NCI-H128 (cell line): ENCODE measurements at regions not wholly inside any gene's neighbourhood (a gene's known extent, or its start where the extent isn't known, plus 50 kb on each side); places are given as distances from the start of the nearest gene placed in this dataset.
"Not testable (repeated sequence)": the region's sequence is repeated elsewhere in the genome, so short reads cannot be mapped to it uniquely, and the experiment has no call there.

Experiments used
- DNase-seq: peaks from one replicate; lab custom pipeline; 2025; ENCODE audit not compliant: unreplicated experiment; lab: John Stamatoyannopoulos, UW

- no peak for DNase-seq
Observed at GRCh38 chr7:114182837-114183236, 231.8 kb upstream of the FOXP2 start.

GRCh38 chr7:114181280-114181679 is 233.3 kb upstream of the FOXP2 start:
- no peak for DNase-seq

- DNase-seq, result no peak
Observed at GRCh38 chr7:114180556-114181266, 233.9 kb upstream of the FOXP2 start.

GRCh38 chr7:114175125-114175524 is 239.5 kb upstream of the FOXP2 start:
- DNase-seq, result no peak

GRCh38 chr7:114173170-114173890 is 241.3 kb upstream of the FOXP2 start:
- no peak for DNase-seq

GRCh38 chr7:114169389-114169788 is 245.2 kb upstream of the FOXP2 start:
- not testable (repeated sequence) for DNase-seq

- no peak for DNase-seq
Observed at GRCh38 chr7:114160925-114161324, 242.1 kb upstream of the PPP1R3A start.

GRCh38 chr7:114158854-114159253 is 240.0 kb upstream of the PPP1R3A start:
- no peak for DNase-seq

GRCh38 chr7:114158275-114158674 is 239.5 kb upstream of the PPP1R3A start:
- DNase-seq, result no peak

GRCh38 chr7:114156178-114156577 is 237.4 kb upstream of the PPP1R3A start:
- no peak for DNase-seq

GRCh38 chr7:114155116-114156110 is 236.6 kb upstream of the PPP1R3A start:
- DNase-seq, result no peak

- no peak for DNase-seq
Observed at GRCh38 chr7:114153700-114154099, 234.9 kb upstream of the PPP1R3A start.

GRCh38 chr7:114152314-114152938 is 233.6 kb upstream of the PPP1R3A start:
- no peak for DNase-seq

- no peak for DNase-seq
Observed at GRCh38 chr7:114151777-114152176, 233.0 kb upstream of the PPP1R3A start.

- no peak for DNase-seq
Observed at GRCh38 chr7:114150689-114151088, 231.9 kb upstream of the PPP1R3A start.

- DNase-seq, result no peak
Observed at GRCh38 chr7:114148779-114149178, 230.0 kb upstream of the PPP1R3A start.

GRCh38 chr7:114141415-114141814 is 222.6 kb upstream of the PPP1R3A start:
- no peak for DNase-seq

- no peak for DNase-seq
Observed at GRCh38 chr7:114140561-114140960, 221.8 kb upstream of the PPP1R3A start.

- not testable (repeated sequence) for DNase-seq
Observed at GRCh38 chr7:114139690-114140089, 220.9 kb upstream of the PPP1R3A start.

GRCh38 chr7:114138587-114138986 is 219.8 kb upstream of the PPP1R3A start:
- DNase-seq, result no peak

- DNase-seq, result no peak
Observed at GRCh38 chr7:114133717-114134116, 214.9 kb upstream of the PPP1R3A start.
